CD4-positive, alpha-beta memory T cell (primary cell): ENCODE measurements at regions not wholly inside any gene's neighbourhood (a gene's known extent, or its start where the extent isn't known, plus 50 kb on each side); places are given as distances from the start of the nearest gene placed in this dataset.
"Not testable (repeated sequence)": the region's sequence is repeated elsewhere in the genome, so short reads cannot be mapped to it uniquely, and the experiment has no call there.

Experiments used
- CTCF ChIA-PET: fragments of 350-600 bp; sonication (Branson Sonifier 250); formaldehyde crosslinking; loops from one replicate; lab custom pipeline; 2021; ENCODE audit warnings: inconsistent platforms; ENCODE audit not compliant: partially characterized antibody; lab: Charles Lee
- POLR2A ChIA-PET: fragments of 350-600 bp; sonication (Branson Sonifier 250); formaldehyde crosslinking; loops from one replicate; lab custom pipeline; 2021; ENCODE audit not compliant: partially characterized antibody; lab: Charles Lee
- DNase-seq, 5 donors: peaks; one replicate each; pipeline versions ENCODE4 v3.0.0 to v3.0.0-alpha.2; 2020 to 2022; ENCODE audit warnings: mixed read lengths in 1 of 5
- H3K27ac ChIP-seq: one replicate; pipeline ENCODE4 v1.7.0; 2013; ENCODE audit warnings: low read depth, low read length
- H3K27me3 ChIP-seq: 2 replicates; pipeline ENCODE4 v1.7.0; 2013; ENCODE audit warnings: mild to moderate bottlenecking, low read length, moderate library complexity; ENCODE audit not compliant: insufficient read depth
- H3K36me3 ChIP-seq: 2 replicates; pipeline ENCODE4 v1.7.0; 2013; ENCODE audit warnings: mild to moderate bottlenecking, low read length, moderate library complexity; ENCODE audit not compliant: insufficient read depth
- H3K4me1 ChIP-seq: 2 replicates; pipeline ENCODE4 v1.7.0; 2013; ENCODE audit warnings: mild to moderate bottlenecking, low read length, moderate library complexity; ENCODE audit not compliant: insufficient read depth
- H3K4me3 ChIP-seq, 2 donors: one replicate each; pipeline ENCODE4 v1.7.0; 2013; ENCODE audit warnings: low read length in 2 of 2, mild to moderate bottlenecking in 1 of 2
- H3K9me3 ChIP-seq, 2 donors: one replicate each; pipeline ENCODE4 v1.7.0; 2013; ENCODE audit warnings: low read length in 2 of 2, control low read depth in 1 of 2; ENCODE audit not compliant: control insufficient read depth in 1 of 2
- H3K27ac Mint-ChIP-seq, 7 donors: one replicate each; pipeline ENCODE4 v1.8.0; 2020 to 2021; ENCODE audit warnings: mixed read lengths in 7 of 7, mild to moderate bottlenecking in 6 of 7, inconsistent platforms in 3 of 7, moderate library complexity in 3 of 7
- H3K27me3 Mint-ChIP-seq, 2 donors: one replicate each; pipeline ENCODE4 v1.8.0; 2020 to 2021; ENCODE audit warnings: mixed read lengths in 2 of 2
- H3K36me3 Mint-ChIP-seq, 2 donors: one replicate each; pipeline ENCODE4 v1.8.0; 2020 to 2021; ENCODE audit warnings: mixed read lengths in 2 of 2, inconsistent platforms in 1 of 2, mild to moderate bottlenecking in 1 of 2
- H3K4me1 Mint-ChIP-seq, 4 donors: one replicate each; pipeline ENCODE4 v1.8.0; 2020 to 2021; ENCODE audit warnings: mixed read lengths in 4 of 4, mild to moderate bottlenecking in 1 of 4
- H3K4me3 Mint-ChIP-seq, 8 donors: one replicate each; pipeline ENCODE4 v1.8.0; 2020 to 2021; ENCODE audit warnings: mixed read lengths in 8 of 8, mild to moderate bottlenecking in 7 of 8, moderate library complexity in 6 of 8, inconsistent platforms in 3 of 8
- H3K9me3 Mint-ChIP-seq, 8 donors: one replicate each; pipeline ENCODE4 v1.8.0; 2020 to 2021; ENCODE audit warnings: mixed read lengths in 8 of 8, mild to moderate bottlenecking in 5 of 8, inconsistent platforms in 3 of 8, moderate library complexity in 1 of 8
- intact Hi-C: fragments of 100-400 bp; cut with micrococcal nuclease; formaldehyde crosslinking; loops from one replicate; pipeline ENCODE4 v1.15.1; 2023

- H3K9me3 ChIP-seq, result no peaks in the 10 kb centered on the region
- peak overlapping the region; percentile 68 to 80 for H3K4me3 ChIP-seq
- peaks cover 59% of the 10 kb centered on the region for H3K4me1 ChIP-seq
- H3K27ac Mint-ChIP-seq, result peak overlapping the region; percentile 94 to 100 (median 98)
- H3K36me3 ChIP-seq, result no peaks in the 10 kb centered on the region
- peaks cover 0 to 4% (median 0%) of the 10 kb centered on the region in 8 donors for H3K9me3 Mint-ChIP-seq
- H3K4me1 Mint-ChIP-seq, result peaks cover 46 to 85% (median 74%) of the 10 kb centered on the region in 4 donors
- no peaks in the 10 kb centered on the region for H3K27me3 ChIP-seq
- peaks cover 17 to 25% of the 10 kb centered on the region in 2 donors for H3K36me3 Mint-ChIP-seq
- POLR2A ChIA-PET, result interaction anchor here (0.5 to 3.8 kb wide), 23 partner anchors 8 to 1507 kb away, joined by 3 to 43 read pairs (median 6); partner anchors contain the start of genes AKR1C3, AKR1E2, ANKRD16 and FBH1
- H3K27ac ChIP-seq, result peak overlapping the region; percentile 81
- peak overlapping the region; percentile 91 to 100 (median 98) for H3K4me3 Mint-ChIP-seq
- CTCF ChIA-PET, result interaction anchor here (0.7 to 4.4 kb wide), 8 partner anchors 10 to 477 kb away, joined by 3 to 38 read pairs (median 6); no protein-coding TSS in a partner anchor
- DNase-seq, result peak; percentile 35 to 70 (median 41)
- intact Hi-C loops, result loop anchor here (2.0 to 10.0 kb wide), 2 partner anchors 93 to 467 kb away; partner anchors contain the start of gene AKR1E2
- H3K27me3 Mint-ChIP-seq, result no peaks in the 10 kb centered on the region
These were observed 72.5 kb upstream of the UCN3 start for GRCh38 chr10:5292196-5292735.

GRCh38 chr10:5292970-5293369 lies 71.8 kb upstream of the UCN3 start:
- Histone ChIP-seq H3K4me1 (peaks cover 67% of the 10 kb centered on the region), H3K4me3 (peak overlapping the region; percentile 54 to 70), H3K27ac (peak overlapping the region; percentile 81)
- Mint-ChIP-seq H3K27ac (peak overlapping the region; percentile 94 to 100 (median 98)), H3K4me3 (peak overlapping the region; percentile 91 to 100 (median 98)), H3K36me3 (peaks cover 23 to 30% of the 10 kb centered on the region in 2 donors), H3K4me1 (peaks cover 53 to 92% (median 81%) of the 10 kb centered on the region in 4 donors)
- CTCF ChIA-PET, result interaction anchor here (1.2 to 4.4 kb wide), 6 partner anchors 10 to 456 kb away, joined by 4 to 38 read pairs (median 6); no protein-coding TSS in a partner anchor
- H3K9me3 ChIP-seq, H3K9me3 Mint-ChIP-seq, H3K27me3 ChIP-seq, H3K27me3 Mint-ChIP-seq, H3K36me3 ChIP-seq: not testable (repeated sequence)
- peak in 1 of 5 donors; percentile 8 for DNase-seq
- intact Hi-C loops, result loop anchor here (2.0 to 10.0 kb wide), 2 partner anchors 92 to 468 kb away; partner anchors contain the start of gene AKR1E2
- POLR2A ChIA-PET, result interaction anchor here (0.9 to 3.8 kb wide), 20 partner anchors 8 to 1508 kb away, joined by 3 to 43 read pairs (median 6); partner anchors contain the start of genes AKR1C3, AKR1E2, ANKRD16 and FBH1

- Mint-ChIP-seq H3K27me3 (no peaks in the 10 kb centered on the region), H3K4me1 (peaks cover 53 to 92% (median 79%) of the 10 kb centered on the region in 4 donors), H3K9me3 (peaks cover 0 to 4% (median 0%) of the 10 kb centered on the region in 8 donors), H3K36me3 (peaks cover 26 to 30% of the 10 kb centered on the region in 2 donors), H3K27ac (peak overlapping the region; percentile 96 to 100 (median 98)), H3K4me3 (peak overlapping the region; percentile 91 to 100 (median 98))
- peak overlapping the region; percentile 81 for H3K27ac ChIP-seq
- DNase-seq, result peak; percentile 49 to 78 (median 66)
- no peaks in the 10 kb centered on the region for H3K36me3 ChIP-seq
- H3K4me1 ChIP-seq, result peaks cover 71% of the 10 kb centered on the region
- CTCF ChIA-PET, result interaction anchor here (0.5 to 4.4 kb wide), 5 partner anchors 9 to 446 kb away, joined by 3 to 38 read pairs (median 5); no protein-coding TSS in a partner anchor
- no peaks in the 10 kb centered on the region for H3K27me3 ChIP-seq
- POLR2A ChIA-PET, result interaction anchor here (1.0 to 3.6 kb wide), 9 partner anchors 10 to 596 kb away, joined by 3 to 43 read pairs (median 6); partner anchors contain the start of genes ANKRD16, FBH1 and GDI2
- H3K9me3 ChIP-seq, result no peaks in the 10 kb centered on the region
- intact Hi-C loops, result loop anchor here (2.0 to 10.0 kb wide), 2 partner anchors 91 to 469 kb away; partner anchors contain the start of gene AKR1E2
- H3K4me3 ChIP-seq, result peak overlapping the region; percentile 54 to 70
These were observed 70.8 kb upstream of the UCN3 start for GRCh38 chr10:5293691-5294550.

- H3K9me3 ChIP-seq, result no peaks in the 10 kb centered on the region
- POLR2A ChIA-PET, result interaction anchor here (0.7 to 1.9 kb wide), 4 partner anchors 8 to 20 kb away, joined by 4 to 7 read pairs (median 4); no protein-coding TSS in a partner anchor
- DNase-seq, result peak; percentile 23 to 63 (median 31)
- H3K4me3 ChIP-seq, result no peak overlapping the region
- peaks cover 49% of the 10 kb centered on the region for H3K4me1 ChIP-seq
- peak overlapping the region; percentile 85 to 98 (median 96) for H3K27ac Mint-ChIP-seq
- peak overlapping the region; percentile 50 to 100 (median 72) for H3K4me3 Mint-ChIP-seq
- intact Hi-C loops, result loop anchor here (10.0 kb wide), 1 partner anchor 473 kb away; the partner anchor contains the start of gene AKR1E2
- peaks cover 38 to 70% (median 57%) of the 10 kb centered on the region in 4 donors for H3K4me1 Mint-ChIP-seq
- CTCF ChIA-PET, result interaction anchor here (1.1 kb wide), 1 partner anchor 482 kb away, joined by 3 read pairs; no protein-coding TSS in a partner anchor
- no peaks in the 10 kb centered on the region for H3K27me3 ChIP-seq
- H3K36me3 Mint-ChIP-seq, result peaks cover 41 to 44% of the 10 kb centered on the region in 2 donors
- peaks cover 0 to 4% (median 0%) of the 10 kb centered on the region in 8 donors for H3K9me3 Mint-ChIP-seq
- no peaks in the 10 kb centered on the region for H3K36me3 ChIP-seq
- H3K27ac ChIP-seq, result peak overlapping the region; percentile 28
- H3K27me3 Mint-ChIP-seq, result peaks cover 0 to 2% of the 10 kb centered on the region in 2 donors
These were observed 67.3 kb upstream of the UCN3 start for GRCh38 chr10:5297466-5297865.

GRCh38 chr10:5297996-5298395 lies 66.8 kb upstream of the UCN3 start:
- Mint-ChIP-seq H3K27me3 (peaks cover 0 to 2% of the 10 kb centered on the region in 2 donors), H3K36me3 (peaks cover 41 to 42% of the 10 kb centered on the region in 2 donors), H3K4me3 (peak overlapping the region in 7 of 8 donors; percentile 61 to 100 (median 79)), H3K27ac (peak overlapping the region; percentile 85 to 98 (median 96)), H3K4me1 (peaks cover 37 to 66% (median 57%) of the 10 kb centered on the region in 4 donors), H3K9me3 (peaks cover 0 to 4% (median 0%) of the 10 kb centered on the region in 8 donors)
- ChIA-PET POLR2A (interaction anchor here (0.7 to 1.9 kb wide), 4 partner anchors 9 to 20 kb away, joined by 4 to 7 read pairs (median 4); no protein-coding TSS in a partner anchor), CTCF (interaction anchor here (1.1 kb wide), 1 partner anchor 483 kb away, joined by 3 read pairs; no protein-coding TSS in a partner anchor)
- Histone ChIP-seq H3K4me3 (no peak overlapping the region), H3K36me3 (no peaks in the 10 kb centered on the region), H3K9me3 (no peaks in the 10 kb centered on the region), H3K27me3 (no peaks in the 10 kb centered on the region), H3K27ac (peak overlapping the region; percentile 28), H3K4me1 (peaks cover 49% of the 10 kb centered on the region)
- intact Hi-C loops, result loop anchor here (10.0 kb wide), 1 partner anchor 473 kb away; the partner anchor contains the start of gene AKR1E2
- no peak for DNase-seq

GRCh38 chr10:5299950-5300349 lies 64.8 kb upstream of the UCN3 start:
- Mint-ChIP-seq H3K36me3 (peaks cover 46 to 48% of the 10 kb centered on the region in 2 donors), H3K4me1 (peaks cover 34 to 56% (median 45%) of the 10 kb centered on the region in 4 donors), H3K27me3 (peaks cover 0 to 3% of the 10 kb centered on the region in 2 donors), H3K4me3 (no peak overlapping the region), H3K27ac (peak overlapping the region in 4 of 7 donors; percentile 19 to 36 (median 32)), H3K9me3 (peaks cover 0 to 17% (median 9%) of the 10 kb centered on the region in 8 donors)
- peaks cover 38% of the 10 kb centered on the region for H3K4me1 ChIP-seq
- DNase-seq, result no peak
- no peaks in the 10 kb centered on the region for H3K27me3 ChIP-seq
- H3K9me3 ChIP-seq, result no peaks in the 10 kb centered on the region
- no peaks in the 10 kb centered on the region for H3K36me3 ChIP-seq
- no peak overlapping the region for H3K4me3 ChIP-seq
- POLR2A ChIA-PET, result interaction anchor here (1.0 to 1.9 kb wide), 3 partner anchors 8 to 10 kb away, joined by 4 to 5 read pairs (median 4); no protein-coding TSS in a partner anchor
- no peak overlapping the region for H3K27ac ChIP-seq
- CTCF ChIA-PET, result interaction anchor here (1.1 to 1.3 kb wide), 3 partner anchors 17 to 84 kb away, joined by 4 to 7 read pairs (median 4); no protein-coding TSS in a partner anchor
- intact Hi-C loops, result loop anchor here (10.0 kb wide), 1 partner anchor 475 kb away; the partner anchor contains the start of gene AKR1E2
